Jurkat, Clone E6-1 (cell line): ENCODE measurements at regions not wholly inside any gene's neighbourhood (a gene's known extent, or its start where the extent isn't known, plus 50 kb on each side); places are given as distances from the start of the nearest gene placed in this dataset.
"Not testable (repeated sequence)": the region's sequence is repeated elsewhere in the genome, so short reads cannot be mapped to it uniquely, and the experiment has no call there.

Experiments used
- DNase-seq: peaks from one replicate; pipeline ENCODE4 v3.0.0-alpha.2; 2011; ENCODE audit warnings: low read depth, low spot score
- H3K4me3 ChIP-seq: 2 replicates; pipeline ENCODE4 v1.5.1; 2011; ENCODE audit warnings: mild to moderate bottlenecking, low read length, control low read depth, moderate library complexity

DNA sequence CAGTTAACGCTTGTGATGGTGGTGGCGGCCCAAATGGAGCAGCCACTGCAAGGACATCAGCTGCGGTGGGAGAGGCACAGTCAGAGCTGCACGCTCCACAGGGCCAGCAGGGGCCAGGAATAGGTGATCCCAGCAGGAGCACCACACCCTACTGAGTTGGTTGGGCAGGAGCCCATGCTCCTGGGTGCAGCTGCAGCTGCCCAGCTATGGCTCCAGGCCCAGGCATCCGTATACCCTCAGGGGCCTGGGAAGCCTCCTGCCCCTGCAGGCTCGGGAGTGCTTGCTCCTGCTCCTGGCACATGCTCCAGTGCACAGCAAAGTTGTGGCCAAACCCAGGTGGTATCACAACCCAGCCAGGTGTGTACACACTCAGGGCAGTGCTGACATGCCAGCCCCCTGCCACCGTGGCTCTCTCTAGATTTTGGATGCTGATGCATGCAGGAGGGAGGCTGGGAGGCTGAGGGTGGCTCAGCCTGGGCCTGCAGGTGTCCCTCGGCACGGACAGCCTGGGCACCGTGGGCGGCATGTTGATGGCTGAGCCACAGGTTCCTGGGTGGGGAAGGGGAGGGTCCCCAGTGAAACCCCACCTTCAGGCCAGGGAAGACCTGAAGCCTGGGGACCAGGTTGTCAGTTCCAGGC is 150.2 kb downstream of the CXXC4 start:
- no peak for DNase-seq
- H3K4me3 ChIP-seq: no peak overlapping the region

DNA sequence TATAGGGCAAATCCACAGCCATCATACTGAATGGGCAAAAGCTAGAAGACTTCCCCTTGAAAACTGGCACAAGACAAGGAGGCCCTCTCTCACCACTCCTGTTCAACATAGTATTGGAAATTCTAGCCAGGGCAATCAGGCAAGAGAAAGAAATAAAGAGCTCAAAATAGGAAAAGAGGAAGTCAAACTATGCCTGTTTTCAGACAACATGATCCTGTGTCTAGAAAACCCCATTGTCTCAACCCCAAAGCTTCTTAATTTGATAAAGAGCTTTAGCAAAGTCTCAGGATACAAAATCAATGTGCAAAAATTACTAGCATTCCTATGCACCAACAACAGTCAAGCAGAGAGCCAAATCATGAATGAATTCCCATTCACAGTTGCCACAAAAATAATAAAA is 160.3 kb downstream of the CXXC4 start:
- no peak overlapping the region for H3K4me3 ChIP-seq
- DNase-seq: no peak

DNA sequence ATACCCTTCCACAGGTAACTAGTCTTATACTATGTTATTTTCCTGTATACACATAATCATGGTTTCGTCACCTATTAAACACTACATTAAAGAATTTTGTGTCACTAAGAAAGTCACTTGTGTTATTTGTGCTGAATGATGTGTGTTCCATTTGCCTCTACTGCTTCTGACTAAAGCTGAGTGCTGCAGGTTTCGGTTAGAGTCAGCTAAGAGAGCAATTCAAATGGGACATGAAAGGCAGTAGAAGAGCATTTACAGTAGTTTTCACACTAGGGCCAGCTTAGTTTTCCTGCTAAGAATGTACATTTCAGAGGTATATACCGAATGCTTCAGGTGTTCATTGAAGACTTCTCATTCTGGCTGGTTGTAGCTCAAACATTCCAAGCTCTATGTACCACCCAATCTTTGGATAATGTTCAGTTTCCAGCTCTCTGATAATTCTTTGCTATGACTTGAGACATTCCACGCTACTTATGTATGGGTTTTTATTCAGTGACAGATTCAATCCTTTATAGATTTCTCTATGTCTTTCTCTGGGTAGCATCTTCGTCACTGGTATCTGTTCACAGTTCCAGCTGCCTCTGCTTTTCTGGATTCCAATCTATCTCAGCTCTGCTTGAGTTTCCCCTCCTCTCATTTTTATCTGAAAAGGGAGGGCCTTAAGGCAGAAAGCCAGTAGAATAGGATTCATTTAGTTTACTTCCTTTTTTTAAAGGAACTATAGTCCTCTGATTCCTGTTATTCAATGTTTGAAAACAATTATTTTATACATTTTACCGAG is 164.4 kb downstream of the CXXC4 start:
- no peak for DNase-seq
- H3K4me3 ChIP-seq: no peak overlapping the region

DNA sequence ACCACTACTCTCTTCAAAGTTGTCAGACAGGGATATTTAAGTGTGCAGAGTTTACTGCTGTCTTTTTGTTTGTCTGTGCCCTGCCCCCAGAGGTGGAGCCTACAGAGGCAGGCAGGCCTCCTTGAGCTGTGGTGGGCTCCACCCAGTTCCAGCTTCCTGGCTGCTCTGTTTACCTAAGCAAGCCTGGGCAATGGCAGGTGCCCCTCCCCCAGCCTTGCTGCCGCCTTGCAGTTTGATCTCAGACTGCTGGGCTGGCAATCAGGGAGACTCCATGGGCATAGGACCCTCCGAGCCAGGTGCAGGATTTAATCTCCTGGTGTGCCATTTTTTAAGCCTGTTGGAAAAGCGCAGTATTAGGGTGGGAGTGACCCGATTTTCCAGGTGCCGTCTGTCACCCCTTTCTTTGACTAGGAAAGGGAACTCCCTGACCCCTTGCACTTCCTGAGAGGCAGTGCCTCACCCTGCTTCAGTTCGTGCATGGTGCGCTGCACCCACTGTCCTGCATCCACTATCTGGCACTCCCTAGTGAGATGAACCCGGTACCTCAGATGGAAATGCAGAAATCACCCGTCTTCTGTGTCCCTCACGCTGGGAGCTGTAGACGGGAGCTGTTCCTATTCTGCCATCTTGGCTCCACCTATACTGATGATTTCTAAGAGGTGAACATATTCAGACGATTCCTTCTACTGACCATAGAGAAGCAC is 167.6 kb downstream of the CXXC4 start:
- not testable (repeated sequence) for DNase-seq, H3K4me3 ChIP-seq

DNA sequence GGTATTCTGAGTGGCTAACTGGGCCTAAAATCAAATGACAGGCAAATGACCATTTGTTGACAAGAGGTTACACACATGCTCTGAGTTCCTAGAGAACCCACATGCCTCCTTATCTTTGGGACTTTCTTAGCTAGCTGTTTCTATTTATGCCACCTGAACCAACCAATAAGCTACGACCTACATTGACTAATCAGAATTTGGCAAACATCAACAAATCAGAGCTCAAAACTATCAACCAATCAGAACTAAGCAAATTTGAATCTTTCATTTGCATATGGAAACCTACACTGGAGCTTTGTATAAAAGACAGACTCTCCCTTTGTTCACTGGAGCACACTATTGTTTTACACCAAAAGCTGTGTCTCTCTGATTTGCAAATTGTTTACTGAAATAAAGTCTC is 192.0 kb downstream of the CXXC4 start:
- no peak for DNase-seq
- H3K4me3 ChIP-seq: no peak overlapping the region

DNA sequence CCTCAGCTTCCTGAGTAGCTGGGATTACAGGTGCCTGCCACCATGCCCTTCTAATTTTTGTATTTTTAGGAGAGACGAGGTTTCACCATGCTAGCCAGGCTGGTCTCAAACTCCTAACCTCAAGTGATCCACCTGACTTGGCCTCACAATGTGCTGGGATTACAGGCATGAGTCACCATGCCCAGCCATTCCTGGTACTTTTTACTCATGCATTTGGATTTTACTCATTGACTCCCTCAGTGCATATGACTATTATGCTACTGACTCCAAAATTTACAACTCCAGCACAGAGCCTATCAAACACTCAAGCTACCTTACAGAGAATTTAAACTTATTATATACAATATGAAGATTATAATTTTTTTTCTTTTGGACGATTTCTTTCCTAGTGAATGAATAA is 199.9 kb downstream of the CXXC4 start:
- DNase-seq: no peak

DNA sequence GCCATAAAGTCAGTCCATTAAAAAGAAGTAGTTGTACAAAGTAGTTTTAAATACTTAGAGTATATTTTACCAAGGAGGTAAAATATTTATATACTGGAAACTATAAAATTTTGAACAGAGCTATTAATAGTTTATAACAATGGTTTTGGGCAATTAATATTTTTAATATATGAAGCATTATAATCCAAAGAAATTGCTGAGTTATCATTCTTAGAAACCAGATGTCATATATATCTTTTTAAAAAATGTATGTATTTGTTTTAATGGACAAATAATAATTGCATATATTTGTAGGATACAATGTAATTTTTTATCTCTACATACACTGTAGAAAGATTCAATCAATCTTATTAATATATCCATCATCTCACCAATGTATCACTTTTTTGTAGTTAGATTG is 207.8 kb downstream of the CXXC4 start:
- no peak overlapping the region for H3K4me3 ChIP-seq
- no peak for DNase-seq

More for the DNA sequence above, 199.9 kb downstream of the CXXC4 start:
- no peak overlapping the region for H3K4me3 ChIP-seq

DNA sequence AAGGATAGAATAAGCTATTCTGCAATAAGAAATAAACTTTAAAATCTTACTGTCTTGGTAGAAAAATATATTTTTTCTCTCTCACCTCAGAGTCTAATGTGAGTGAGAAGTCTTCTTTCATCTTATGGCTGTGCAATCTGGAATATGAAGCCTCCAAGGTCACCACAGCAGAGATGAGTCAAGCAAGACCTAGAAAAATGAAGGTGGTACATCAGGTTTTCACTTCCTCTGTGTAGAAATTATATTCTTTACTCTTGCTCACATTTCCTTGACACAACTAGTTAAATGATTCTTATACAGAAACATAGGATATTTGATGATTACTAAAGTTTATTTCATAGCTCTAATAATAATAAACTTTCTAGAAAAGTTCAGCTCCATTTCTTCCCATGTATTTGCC is 211.4 kb downstream of the CXXC4 start:
- no peak overlapping the region for H3K4me3 ChIP-seq
- DNase-seq: no peak

DNA sequence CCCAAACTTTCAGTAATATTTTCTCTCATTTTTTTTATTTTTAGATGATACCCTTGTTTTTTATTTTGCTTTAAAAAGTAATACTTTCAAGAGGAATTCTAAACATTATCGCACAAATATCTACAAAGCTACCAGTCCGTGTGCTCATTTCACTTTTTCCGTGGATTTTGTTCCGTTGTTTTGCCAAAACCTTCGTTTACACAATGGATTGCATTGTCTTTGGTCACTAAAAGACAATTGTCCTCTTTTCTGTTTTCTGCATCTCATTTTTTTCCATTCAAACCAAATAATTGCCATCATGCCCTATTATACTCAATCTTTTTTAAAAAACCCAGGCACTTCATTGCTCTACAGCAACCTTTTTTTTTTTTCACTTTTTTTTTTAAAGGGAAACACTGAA is 214.9 kb downstream of the CXXC4 start:
- no peak overlapping the region for H3K4me3 ChIP-seq
- no peak for DNase-seq

DNA sequence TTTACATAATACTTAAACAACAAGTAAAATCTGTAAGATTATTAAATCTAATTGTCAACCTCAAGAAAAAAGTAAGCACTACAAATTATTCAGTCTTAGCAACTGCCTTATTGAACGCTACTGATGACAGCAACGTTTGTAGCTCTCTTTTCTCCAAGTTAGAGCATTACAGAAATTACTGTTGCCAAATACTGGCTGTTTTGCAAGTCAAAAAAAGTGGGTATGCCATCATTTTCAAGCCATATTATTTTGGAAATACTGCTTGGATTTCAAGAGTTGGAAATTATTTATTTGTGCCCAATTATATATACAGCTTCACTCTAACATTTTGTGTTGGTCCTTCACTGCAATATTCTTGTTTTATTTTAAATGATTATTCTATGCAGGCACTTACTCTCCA is 221.7 kb downstream of the CXXC4 start:
- H3K4me3 ChIP-seq: no peak overlapping the region
- DNase-seq: no peak

DNA sequence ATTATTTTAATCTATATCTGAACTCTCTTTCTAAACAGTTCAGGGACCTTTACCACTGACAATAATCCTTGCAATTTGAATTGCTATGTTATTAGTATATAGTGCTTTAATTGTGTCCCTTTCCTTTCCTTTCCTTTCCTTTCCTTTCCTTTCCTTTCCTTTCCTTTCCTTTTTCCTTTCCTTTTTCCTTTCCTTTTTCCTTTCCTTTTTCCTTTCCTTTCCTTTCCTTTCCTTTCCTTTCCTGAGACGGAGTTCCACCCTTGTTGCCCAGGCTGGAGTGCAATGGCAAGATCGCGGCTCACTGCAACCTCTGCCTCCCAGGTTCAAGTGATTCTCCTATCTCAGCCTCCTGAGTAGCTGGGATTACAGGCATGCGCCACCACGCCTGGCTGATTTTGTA is 225.1 kb downstream of the CXXC4 start:
- H3K4me3 ChIP-seq, DNase-seq: not testable (repeated sequence)

DNA sequence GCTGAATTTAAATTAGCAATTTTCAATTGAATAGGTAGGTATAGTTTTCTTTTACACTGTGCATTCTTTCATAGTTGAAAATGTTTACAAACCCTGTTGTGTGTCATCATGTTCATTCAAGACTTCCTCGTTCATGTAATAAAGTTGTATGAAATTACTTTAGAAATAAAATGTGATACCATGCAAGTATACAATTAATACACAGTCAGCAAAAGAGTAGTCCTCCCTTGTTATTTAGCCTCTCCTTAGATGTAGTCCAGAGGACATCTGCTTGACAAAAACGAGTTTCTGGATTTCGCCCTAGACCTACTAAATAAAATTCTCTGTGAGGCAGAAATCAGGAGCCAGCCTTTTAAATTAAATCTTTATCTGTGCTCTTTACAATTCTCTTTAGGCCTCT is 231.6 kb downstream of the CXXC4 start:
- H3K4me3 ChIP-seq: no peak overlapping the region
- no peak for DNase-seq

DNA sequence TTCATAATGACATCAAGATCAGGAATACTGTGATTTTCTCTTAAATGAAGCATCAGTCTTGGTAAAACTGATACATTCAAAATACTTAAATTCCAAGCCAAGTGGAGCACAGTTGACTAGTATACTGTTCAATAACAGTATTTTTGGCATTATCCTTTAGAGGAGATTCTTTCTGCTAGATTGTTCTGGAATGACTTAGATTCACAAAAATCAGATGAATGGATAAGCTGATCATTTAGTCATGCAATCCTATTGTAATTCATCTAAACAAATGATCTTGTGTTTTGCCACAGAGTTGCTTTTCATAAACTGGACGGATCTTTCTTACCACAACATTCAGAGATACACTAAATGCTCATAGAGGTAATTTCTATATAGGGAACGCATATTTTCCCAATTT is 232.0 kb downstream of the CXXC4 start:
- no peak overlapping the region for H3K4me3 ChIP-seq
- DNase-seq: no peak

DNA sequence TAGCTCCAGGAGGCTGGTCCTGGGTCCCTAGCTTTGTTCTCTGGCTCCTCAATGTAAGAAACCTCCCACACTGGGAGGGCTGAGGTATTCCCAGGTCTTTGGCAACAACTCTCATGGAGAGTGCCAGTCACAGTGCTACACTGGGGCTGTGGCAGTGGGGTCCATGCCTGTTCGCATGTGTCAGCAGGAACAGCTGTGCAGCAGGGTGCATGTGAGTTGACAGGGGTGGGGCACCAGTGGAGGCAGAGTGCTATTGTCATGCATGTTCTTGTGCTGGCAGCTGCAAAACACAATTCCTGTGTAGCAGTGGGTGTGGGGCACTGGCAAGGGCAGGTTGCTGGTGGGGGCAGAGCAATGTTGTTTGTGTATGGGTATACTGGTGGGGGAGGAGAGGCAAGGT is 246.0 kb downstream of the CXXC4 start:
- H3K4me3 ChIP-seq: no peak overlapping the region
- DNase-seq: no peak

DNA sequence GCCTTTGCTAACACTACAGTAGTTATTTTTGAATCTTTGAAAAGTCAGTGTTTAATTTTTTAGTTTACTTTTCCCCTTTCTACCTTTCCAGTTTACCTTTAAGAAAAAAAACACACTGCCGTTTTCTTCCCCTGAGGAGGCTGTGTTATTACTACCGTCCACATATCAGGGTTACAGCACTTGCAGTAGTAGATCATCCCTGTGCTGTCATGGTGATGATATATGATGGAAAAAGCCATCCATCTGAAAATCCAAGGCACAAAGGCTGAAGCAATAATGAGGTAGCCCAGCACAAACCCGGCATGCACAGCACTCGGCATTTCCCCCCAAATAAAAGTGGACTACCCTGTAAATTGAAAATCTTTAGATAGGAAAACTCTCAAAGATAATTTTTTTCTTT is 258.7 kb downstream of the CXXC4 start:
- H3K4me3 ChIP-seq: no peak overlapping the region
- no peak for DNase-seq

DNA sequence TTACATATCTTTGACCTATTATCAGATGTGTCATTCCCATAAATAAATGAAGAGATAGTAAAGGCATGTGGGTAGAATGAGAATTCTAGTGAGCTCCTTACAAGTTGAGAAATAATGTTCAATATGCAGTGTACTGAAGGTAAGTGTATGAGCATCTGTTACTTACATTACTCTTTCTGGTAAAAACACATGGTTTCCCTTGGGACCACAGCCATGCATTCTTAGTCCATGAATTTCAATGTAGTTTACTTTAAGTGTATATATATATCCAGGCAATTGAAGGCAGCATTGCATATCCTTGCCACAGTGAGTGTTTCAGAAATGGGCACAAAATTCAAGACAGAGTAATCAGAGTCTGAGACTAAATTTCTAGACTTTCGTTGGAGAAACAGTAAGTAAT is 277.2 kb downstream of the CXXC4 start:
- no peak for DNase-seq
- H3K4me3 ChIP-seq: no peak overlapping the region

DNA sequence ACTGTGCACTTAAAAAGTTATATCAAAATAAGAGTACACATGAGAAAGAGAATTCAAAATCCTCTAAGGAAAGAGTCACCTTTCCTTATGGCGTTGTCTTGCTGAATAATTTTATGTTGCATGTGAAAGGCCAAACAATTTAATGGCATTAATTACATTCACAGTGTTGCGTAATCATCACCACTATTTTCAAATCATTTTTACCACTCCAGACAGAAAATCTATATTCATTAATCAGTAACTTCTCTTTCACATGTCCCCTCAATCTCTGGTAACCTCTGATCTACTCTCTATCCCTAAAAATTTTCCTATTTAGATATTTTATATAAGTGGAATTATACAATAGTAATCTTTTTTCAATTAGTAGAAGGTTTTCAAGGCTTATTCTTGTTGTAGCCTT is 283.0 kb downstream of the CXXC4 start:
- H3K4me3 ChIP-seq: no peak overlapping the region
- no peak for DNase-seq

DNA sequence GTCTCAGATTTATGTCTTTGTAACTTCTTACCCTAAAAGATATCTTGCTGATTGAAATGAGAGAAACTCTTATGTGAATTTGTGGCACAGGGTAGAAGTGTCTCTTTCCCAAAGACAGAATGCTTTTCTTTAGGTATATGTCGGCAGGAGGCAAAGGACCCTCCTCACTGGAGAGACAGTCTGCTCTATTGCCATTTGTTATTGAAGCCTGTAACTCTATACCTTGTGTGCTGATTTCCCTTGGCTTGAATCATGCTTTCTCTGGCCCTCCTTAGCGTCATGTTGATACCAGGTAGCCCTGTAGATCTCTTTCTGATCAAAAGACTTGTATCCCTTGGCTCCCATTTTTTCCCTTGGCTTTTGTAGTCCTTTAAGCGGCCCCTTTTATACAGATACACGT is 284.3 kb downstream of the CXXC4 start:
- H3K4me3 ChIP-seq: no peak overlapping the region
- no peak for DNase-seq

DNA sequence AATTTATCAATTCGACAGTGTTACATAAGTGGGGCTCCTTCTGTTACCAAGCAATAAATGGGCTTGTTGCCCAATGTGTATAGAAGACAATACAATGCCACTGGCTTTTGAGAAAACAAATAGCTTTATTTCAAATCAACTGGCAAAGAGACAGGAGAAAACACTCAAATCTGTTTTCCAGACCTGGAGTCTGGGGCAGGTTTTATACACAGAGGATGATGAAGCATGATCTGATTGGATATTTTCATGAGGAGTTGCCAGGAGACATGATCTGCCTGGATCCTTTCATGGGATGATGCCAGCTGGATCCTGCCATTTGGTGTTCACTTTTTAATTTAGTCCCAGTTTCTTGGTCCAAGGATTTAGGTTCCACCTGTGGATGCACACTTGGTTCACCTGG is 287.9 kb downstream of the CXXC4 start:
- H3K4me3 ChIP-seq: no peak overlapping the region
- no peak for DNase-seq

DNA sequence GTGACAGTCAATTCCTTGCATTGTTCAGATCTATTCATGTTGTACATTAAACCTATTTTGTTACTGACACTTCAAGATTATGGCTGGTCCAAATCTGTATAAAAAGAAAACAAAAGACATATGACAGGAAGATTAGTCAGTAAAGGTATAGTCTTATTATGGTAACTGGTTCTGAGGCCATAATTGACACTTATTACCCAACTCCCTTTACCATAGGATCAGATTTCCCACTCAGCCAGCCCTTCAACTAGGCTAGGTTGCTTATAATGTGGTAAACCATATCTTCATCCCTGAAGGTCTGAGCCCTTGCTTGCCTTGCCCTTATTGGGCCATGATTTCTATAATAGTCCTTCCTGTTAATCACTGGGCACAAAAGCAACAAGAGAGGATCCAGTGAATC is 289.6 kb downstream of the CXXC4 start:
- H3K4me3 ChIP-seq: no peak overlapping the region
- DNase-seq: no peak
